Kidney (tissue), 13 donors: ENCODE measurements at regions not wholly inside any gene's neighbourhood (a gene's known extent, or its start where the extent isn't known, plus 50 kb on each side); places are given as distances from the start of the nearest gene placed in this dataset.

ENCODE experiments used
- DNase-seq, 5 donors: peaks; one replicate each; pipeline ENCODE4 v3.0.0-alpha.2; 2013 to 2020
- FAIRE-seq: peaks from 2 replicates; lab custom pipeline; 2012; peaks lifted over from hg19 to GRCh38; lab: Jason Lieb, UNC
- H3K27ac ChIP-seq, 2 donors: one replicate each; pipeline ENCODE4 v1.7.0; 2013; ENCODE audit warnings: low read depth in 2 of 2, low read length in 2 of 2, inconsistent platforms in 1 of 2
- H3K27me3 ChIP-seq: one replicate; pipeline ENCODE4 v1.7.1; 2013; ENCODE audit warnings: low read length, inconsistent platforms; ENCODE audit not compliant: control insufficient read depth, insufficient read depth
- H3K36me3 ChIP-seq, 3 donors: one replicate each; pipeline versions ENCODE4 v1.7.0 to v1.7.1; 2013; ENCODE audit warnings: low read length in 3 of 3, control low read depth in 1 of 3, inconsistent platforms in 1 of 3; ENCODE audit not compliant: insufficient read depth in 3 of 3, control insufficient read depth in 2 of 3
- H3K4me1 ChIP-seq, 3 donors: one replicate each; pipeline versions ENCODE4 v1.7.0 to v1.7.1; 2013; ENCODE audit warnings: low read length in 3 of 3, inconsistent platforms in 1 of 3, low read depth in 1 of 3; ENCODE audit not compliant: control insufficient read depth in 2 of 3, insufficient read depth in 2 of 3
- H3K4me3 ChIP-seq, 3 donors: one replicate each; pipeline versions ENCODE4 v1.7.0 to v1.8.1; 2013; ENCODE audit warnings: low read length in 3 of 3, control low read depth in 1 of 3, inconsistent platforms in 1 of 3
- H3K9ac ChIP-seq, 3 donors: one replicate each; pipeline versions ENCODE4 v1.7.0 to v1.7.1; 2013; ENCODE audit warnings: low read length in 3 of 3, control low read depth in 1 of 3, inconsistent platforms in 1 of 3
- H3K9me3 ChIP-seq, 3 donors: one replicate each; pipeline versions ENCODE4 v1.7.0 to v1.7.1; 2013; ENCODE audit warnings: low read length in 3 of 3, control low read depth in 1 of 3, inconsistent platforms in 1 of 3; ENCODE audit not compliant: control insufficient read depth in 2 of 3, insufficient read depth in 1 of 3
- CTCF ChIP-seq: IDR thresholded peaks from 3 replicates; pipeline ENCODE4 v1.5.1; 2012; ENCODE audit warnings: mild to moderate bottlenecking, moderate library complexity, borderline replicate concordance; ENCODE audit not compliant: insufficient read depth; ENCODE audit errors: extremely low read depth
- intact Hi-C: fragments of 100-400 bp; cut with DNase I; formaldehyde crosslinking; loops from one replicate; pipeline ENCODE4 v1.11.1; 2022
- donor health status: control.
- donor health status: control.
- donor health status: control.
- donor health status: control.
- donor health status: control.
- donor health status: DM: yes; HTN: yes; CAD: no.
- donor health status: Normal renal cell carcinoma (clear cell type).

- DNase-seq (no peak), FAIRE-seq (no peak)
- no peak overlapping the region for H3K9ac ChIP-seq
- no peaks in the 10 kb centered on the region for H3K36me3 ChIP-seq
- no peak overlapping the region for H3K27ac ChIP-seq
- no peak overlapping the region for H3K4me3 ChIP-seq
- TF ChIP-seq CTCF: no peak
- H3K27me3 ChIP-seq: no peaks in the 10 kb centered on the region
- no peaks in the 10 kb centered on the region for H3K4me1 ChIP-seq
- intact Hi-C loops: no loop called here
- H3K9me3 ChIP-seq: no peaks in the 10 kb centered on the region
These were observed 69.7 kb upstream of the LY86 start for GRCh38 chr6:6518631-6519427.

GRCh38 chr6:6521961-6522482 lies 66.5 kb upstream of the LY86 start:
- intact Hi-C loops: no loop called here

GRCh38 chr6:6522709-6523108 lies 65.8 kb upstream of the LY86 start:
- no peaks in the 10 kb centered on the region for H3K27me3 ChIP-seq
- H3K27ac ChIP-seq: no peak overlapping the region
- no peak overlapping the region for H3K4me3 ChIP-seq
- no peak for FAIRE-seq
- H3K4me1 ChIP-seq: no peaks in the 10 kb centered on the region
- no peak overlapping the region for H3K9ac ChIP-seq
- no peaks in the 10 kb centered on the region for H3K36me3 ChIP-seq
- no peak for TF ChIP-seq CTCF
- no peak for DNase-seq
- H3K9me3 ChIP-seq: no peaks in the 10 kb centered on the region
- intact Hi-C loops: no loop called here

More at GRCh38 chr6:6521961-6522482, 66.5 kb upstream of the LY86 start:
- Histone ChIP-seq H3K9me3 (no peaks in the 10 kb centered on the region), H3K27ac (no peak overlapping the region), H3K36me3 (no peaks in the 10 kb centered on the region), H3K9ac (no peak overlapping the region), H3K4me1 (no peaks in the 10 kb centered on the region), H3K4me3 (no peak overlapping the region), H3K27me3 (no peaks in the 10 kb centered on the region)
- DNase-seq (no peak), FAIRE-seq (no peak)
- no peak for TF ChIP-seq CTCF
